ENCODE measurements at regions not wholly inside any gene's neighbourhood (a gene's known extent, or its start where the extent isn't known, plus 50 kb on each side); places are given as distances from the start of the nearest gene placed in this dataset.
"Not testable (repeated sequence)": the region's sequence is repeated elsewhere in the genome, so short reads cannot be mapped to it uniquely, and the experiment has no call there.

DNA sequence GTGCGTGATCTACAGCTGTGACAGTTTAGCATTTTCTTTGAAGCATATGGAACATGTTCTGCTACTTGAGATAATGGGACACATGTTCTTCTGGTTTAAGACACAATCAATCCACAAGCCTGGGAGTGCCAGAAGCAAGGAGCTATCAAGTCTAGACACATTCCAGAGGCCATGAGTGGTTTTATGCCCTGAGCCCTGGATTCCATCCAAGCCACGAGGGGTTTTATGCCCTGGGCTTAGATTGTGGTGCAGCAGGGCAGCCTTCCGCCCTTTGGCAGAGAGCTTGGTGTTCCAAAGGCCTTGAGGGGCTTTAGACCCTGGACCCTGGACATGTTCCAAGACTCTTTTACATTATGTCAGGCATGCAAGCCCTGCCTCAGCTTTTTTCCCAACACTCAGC lies 1289.6 kb upstream of the SLC39A10 start:
- TF ChIP-seq, protein P1, sequence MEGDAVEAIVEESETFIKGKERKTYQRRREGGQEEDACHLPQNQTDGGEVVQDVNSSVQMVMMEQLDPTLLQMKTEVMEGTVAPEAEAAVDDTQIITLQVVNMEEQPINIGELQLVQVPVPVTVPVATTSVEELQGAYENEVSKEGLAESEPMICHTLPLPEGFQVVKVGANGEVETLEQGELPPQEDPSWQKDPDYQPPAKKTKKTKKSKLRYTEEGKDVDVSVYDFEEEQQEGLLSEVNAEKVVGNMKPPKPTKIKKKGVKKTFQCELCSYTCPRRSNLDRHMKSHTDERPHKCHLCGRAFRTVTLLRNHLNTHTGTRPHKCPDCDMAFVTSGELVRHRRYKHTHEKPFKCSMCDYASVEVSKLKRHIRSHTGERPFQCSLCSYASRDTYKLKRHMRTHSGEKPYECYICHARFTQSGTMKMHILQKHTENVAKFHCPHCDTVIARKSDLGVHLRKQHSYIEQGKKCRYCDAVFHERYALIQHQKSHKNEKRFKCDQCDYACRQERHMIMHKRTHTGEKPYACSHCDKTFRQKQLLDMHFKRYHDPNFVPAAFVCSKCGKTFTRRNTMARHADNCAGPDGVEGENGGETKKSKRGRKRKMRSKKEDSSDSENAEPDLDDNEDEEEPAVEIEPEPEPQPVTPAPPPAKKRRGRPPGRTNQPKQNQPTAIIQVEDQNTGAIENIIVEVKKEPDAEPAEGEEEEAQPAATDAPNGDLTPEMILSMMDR (conservative IDR thresholded peaks at IDR 0.05; ENCODE audit: low read depth, low read length): not testable (repeated sequence)
- TF ChIP-seq EZH2 (IDR thresholded peaks at IDR 0.05; ENCODE audit: borderline replicate concordance, low read depth, low read length, poor library complexity, severe bottlenecking): not testable (repeated sequence)
